GM12872 (cell line): ENCODE measurements at regions not wholly inside any gene's neighbourhood (a gene's known extent, or its start where the extent isn't known, plus 50 kb on each side); places are given as distances from the start of the nearest gene placed in this dataset.

Experiments used
- TF ChIP-seq, protein P1 (sequence below): IDR thresholded peaks from 3 replicates; pipeline ENCODE4 v1.5.1; 2011; ENCODE audit warnings: low read depth, mild to moderate bottlenecking, low read length, moderate library complexity; ENCODE audit not compliant: insufficient read depth

DNA sequence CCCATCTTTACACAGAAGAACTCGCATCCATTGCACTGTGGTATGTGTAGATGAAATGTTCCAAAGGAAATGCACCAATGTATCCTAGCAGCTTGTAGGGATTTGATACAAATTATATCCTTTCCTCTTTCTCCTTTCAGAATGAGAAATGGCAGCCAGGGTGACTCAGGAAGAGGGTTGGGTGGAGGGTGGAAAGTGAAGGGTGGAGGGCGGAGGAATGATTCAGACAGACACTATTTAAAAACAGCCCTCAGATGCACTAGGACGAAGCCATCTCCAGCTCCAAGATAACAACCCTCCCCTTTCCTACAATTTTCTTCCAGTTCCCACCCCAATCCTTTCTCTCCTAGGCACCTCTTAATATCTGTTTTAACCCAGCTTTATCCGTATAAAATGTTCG is 96.2 kb upstream of the STK39 start:
- TF ChIP-seq, protein P1, sequence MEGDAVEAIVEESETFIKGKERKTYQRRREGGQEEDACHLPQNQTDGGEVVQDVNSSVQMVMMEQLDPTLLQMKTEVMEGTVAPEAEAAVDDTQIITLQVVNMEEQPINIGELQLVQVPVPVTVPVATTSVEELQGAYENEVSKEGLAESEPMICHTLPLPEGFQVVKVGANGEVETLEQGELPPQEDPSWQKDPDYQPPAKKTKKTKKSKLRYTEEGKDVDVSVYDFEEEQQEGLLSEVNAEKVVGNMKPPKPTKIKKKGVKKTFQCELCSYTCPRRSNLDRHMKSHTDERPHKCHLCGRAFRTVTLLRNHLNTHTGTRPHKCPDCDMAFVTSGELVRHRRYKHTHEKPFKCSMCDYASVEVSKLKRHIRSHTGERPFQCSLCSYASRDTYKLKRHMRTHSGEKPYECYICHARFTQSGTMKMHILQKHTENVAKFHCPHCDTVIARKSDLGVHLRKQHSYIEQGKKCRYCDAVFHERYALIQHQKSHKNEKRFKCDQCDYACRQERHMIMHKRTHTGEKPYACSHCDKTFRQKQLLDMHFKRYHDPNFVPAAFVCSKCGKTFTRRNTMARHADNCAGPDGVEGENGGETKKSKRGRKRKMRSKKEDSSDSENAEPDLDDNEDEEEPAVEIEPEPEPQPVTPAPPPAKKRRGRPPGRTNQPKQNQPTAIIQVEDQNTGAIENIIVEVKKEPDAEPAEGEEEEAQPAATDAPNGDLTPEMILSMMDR, result no peak

DNA sequence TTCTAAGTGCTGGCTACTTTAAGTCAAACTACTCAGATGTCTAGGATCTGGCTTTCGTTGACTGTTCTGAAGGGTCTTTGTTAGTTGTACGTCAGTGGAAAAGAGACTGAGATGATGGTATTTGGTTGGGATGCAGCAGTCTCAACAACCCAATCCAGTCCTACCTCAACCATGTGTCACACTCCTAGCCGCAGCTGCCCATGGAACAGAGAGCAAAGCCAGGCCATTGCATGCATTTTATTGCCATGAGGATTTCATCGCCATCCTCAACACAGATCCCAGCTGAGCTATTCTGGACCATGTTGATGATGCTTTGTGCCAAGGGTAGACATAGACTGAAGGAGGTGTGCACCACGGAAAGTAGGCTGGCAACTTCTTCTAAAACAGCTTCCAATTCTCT is 97.3 kb upstream of the STK39 start:
- TF ChIP-seq, protein P1, result no peak

DNA sequence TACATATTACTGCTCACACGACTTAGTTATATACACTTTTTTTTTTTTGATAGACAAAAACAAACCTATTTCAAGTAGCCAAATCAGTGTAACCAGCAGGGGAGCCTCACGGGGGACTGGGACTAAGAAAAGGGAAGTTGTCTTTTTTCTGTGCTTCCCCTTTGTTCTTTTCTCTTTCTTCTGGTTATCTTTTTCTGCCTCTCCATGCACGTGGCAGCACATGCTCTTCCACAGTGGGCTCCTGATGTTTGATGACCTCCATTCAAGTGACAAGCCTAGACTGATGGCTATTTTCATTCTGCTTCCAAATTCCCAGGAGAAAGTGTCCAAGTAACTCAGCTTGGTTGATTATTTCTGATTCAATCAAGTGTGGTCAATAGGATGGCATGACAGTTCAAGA is 98.2 kb upstream of the STK39 start:
- TF ChIP-seq, protein P1, result peak; percentile 27; the same call in 1 of the 3 replicates

DNA sequence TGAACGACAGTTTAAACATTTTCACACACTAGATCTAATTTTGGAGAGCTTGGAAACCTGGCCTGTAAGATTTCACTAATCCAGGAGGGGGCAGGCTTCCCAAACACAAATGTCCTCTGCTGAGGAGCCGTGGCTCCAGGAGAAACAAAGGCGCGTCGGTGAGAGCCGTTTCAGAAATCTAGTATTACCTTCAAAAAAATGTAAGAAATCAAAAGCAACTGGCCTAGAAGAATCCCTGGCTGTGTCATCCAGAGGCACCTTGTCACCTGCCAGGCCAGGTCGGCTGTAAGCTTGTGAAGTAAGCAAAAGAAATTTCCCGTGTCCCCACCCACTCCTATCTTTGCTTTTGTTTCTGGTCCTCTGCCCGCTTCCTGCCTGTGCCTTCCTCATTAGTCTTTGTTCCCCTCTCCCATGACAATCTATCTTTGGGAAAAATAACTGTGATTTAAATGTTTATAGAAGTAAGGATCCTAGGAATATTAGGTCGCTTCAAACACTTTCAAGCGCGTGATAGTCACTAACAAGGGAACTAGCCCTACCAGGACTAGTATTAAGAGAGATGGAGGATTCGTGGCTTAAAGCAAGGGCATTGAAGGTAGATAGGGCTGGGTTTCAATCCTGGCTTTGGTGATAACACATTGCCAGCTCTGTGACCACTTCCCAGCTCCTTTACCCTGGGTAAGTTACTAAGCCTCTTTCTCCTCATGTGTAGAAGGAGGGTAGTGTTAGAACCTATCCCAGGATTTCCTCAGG is 99.5 kb upstream of the STK39 start:
- TF ChIP-seq, protein P1, result peak; percentile 63

DNA sequence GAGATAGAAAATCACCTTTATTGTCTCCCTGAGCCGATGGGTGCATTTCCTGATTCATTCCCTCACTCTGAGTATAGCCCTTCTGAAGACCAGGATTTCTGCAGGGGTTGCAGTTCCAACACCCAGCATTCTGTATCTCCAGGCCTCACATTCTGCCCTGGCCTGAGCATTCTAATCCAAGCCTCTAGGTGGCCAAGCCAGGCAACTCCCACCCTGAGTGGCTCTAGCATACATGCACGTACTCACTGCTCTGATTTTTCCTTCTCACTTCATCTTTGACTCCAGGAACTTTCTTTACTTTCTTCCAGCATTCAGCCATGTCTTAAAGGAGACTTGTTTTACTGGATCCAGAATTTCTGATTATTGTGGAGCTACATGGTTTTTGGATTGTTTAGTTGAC is 100.7 kb upstream of the STK39 start:
- TF ChIP-seq, protein P1, result peak; percentile 80

DNA sequence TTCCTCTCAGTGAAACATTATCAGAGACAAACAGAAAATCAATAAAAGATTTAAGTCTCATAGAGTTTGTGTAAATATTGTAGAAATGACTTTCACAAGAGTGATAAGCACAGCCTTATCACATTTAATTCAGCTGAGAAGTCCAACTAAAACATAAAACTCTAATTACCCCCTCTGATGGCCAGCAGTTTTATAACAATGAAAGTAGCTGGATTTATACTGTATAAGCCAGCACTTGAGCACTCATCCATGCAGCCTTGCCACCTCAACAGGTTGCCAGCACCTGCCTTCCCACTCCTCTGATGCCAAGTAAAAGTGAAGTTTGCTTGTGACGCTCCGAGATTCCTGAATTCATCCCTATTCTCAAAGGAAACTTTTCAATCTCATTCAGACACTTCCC is 103.0 kb upstream of the STK39 start:
- TF ChIP-seq, protein P1, result no peak

DNA sequence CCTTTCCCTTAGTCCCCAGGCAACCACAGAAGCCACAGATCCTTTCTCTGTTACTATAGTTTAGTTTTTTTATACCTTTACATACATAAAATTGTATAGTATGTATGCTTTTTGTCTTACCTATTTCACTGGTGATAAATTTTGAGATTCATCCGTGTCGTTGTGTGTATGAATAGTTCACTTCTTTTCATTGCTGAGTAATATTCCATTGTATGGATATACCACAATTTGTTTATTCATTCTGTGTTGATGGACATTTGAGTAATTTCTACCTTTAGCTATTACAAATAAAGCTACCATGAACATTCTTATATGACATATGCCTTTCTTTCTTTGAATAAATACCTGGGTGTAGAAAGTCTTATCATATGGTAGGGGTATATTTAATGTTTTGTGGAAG is 102.8 kb upstream of the CERS6 start:
- TF ChIP-seq, protein P1, result no peak
